H1 (cell line): ENCODE measurements at regions not wholly inside any gene's neighbourhood (a gene's known extent, or its start where the extent isn't known, plus 50 kb on each side); places are given as distances from the start of the nearest gene placed in this dataset.

Source experiments
- EZH2 ChIP-seq: fragments of 200-600 bp; sonication (generic); IDR thresholded peaks from 2 replicates; pipeline ENCODE4 v1.7.1; 2012; ENCODE audit warnings: low read depth, mild to moderate bottlenecking, moderate library complexity, low read length, inconsistent platforms; ENCODE audit not compliant: severe bottlenecking
- POLR2AphosphoS5 ChIP-seq: IDR thresholded peaks from 2 replicates; pipeline ENCODE4 v1.6.1; 2011; ENCODE audit warnings: low read depth, low read length

- TF ChIP-seq EZH2 (no peak), POLR2AphosphoS5 (no peak)
Measured at GRCh38 chr1:187054862-187055757, 226.4 kb downstream of the PLA2G4A start.
